Keratinocyte (primary cell): ENCODE measurements at regions not wholly inside any gene's neighbourhood (a gene's known extent, or its start where the extent isn't known, plus 50 kb on each side); places are given as distances from the start of the nearest gene placed in this dataset.

Experiments
- DNase-seq: peaks from one replicate; pipeline ENCODE4 v3.0.0-alpha.2; 2011; ENCODE audit warnings: low read depth, missing footprints, low spot score
- FAIRE-seq: peaks from 2 replicates; lab custom pipeline; 2011; peaks lifted over from hg19 to GRCh38; lab: Jason Lieb, UNC
- H2AFZ ChIP-seq: 2 replicates; pipeline ENCODE4 v1.6.0; 2012; ENCODE audit warnings: low read length, control low read depth, inconsistent platforms; ENCODE audit not compliant: control insufficient read depth
- H3K27ac ChIP-seq: 2 replicates; pipeline ENCODE4 v1.5.1; 2011; ENCODE audit warnings: low read length; ENCODE audit not compliant: control insufficient read depth, insufficient read depth
- H3K27me3 ChIP-seq: 3 replicates; pipeline ENCODE4 v1.6.0; 2011; ENCODE audit warnings: low read length; ENCODE audit not compliant: control insufficient read depth, insufficient read depth; ENCODE audit errors: extremely low read depth
- H3K36me3 ChIP-seq, 2 experiments: 2 replicates in 1 of 2; 3 replicates in 1 of 2; pipeline ENCODE4 v1.5.1; 2011; ENCODE audit warnings: low read length in 2 of 2, mild to moderate bottlenecking in 1 of 2; ENCODE audit not compliant: control insufficient read depth in 2 of 2, insufficient read depth in 2 of 2; ENCODE audit errors: extremely low read depth in 1 of 2
- H3K4me1 ChIP-seq: 3 replicates; pipeline ENCODE4 v1.5.1; 2011; ENCODE audit warnings: low read length; ENCODE audit not compliant: control insufficient read depth, insufficient read depth; ENCODE audit errors: extremely low read depth
- H3K4me2 ChIP-seq: 3 replicates; pipeline ENCODE4 v1.6.0; 2011; ENCODE audit warnings: low read depth, low read length; ENCODE audit not compliant: control insufficient read depth, insufficient read depth; ENCODE audit errors: extremely low read depth
- H3K4me3 ChIP-seq, 3 experiments: fragments of 200-600 bp in 1 of 3; sonication (generic) in 1 of 3; 2 replicates in 2 of 3; 3 replicates in 1 of 3; pipeline ENCODE4 v1.5.1; 2011 to 2016; ENCODE audit warnings: low read length in 3 of 3, mild to moderate bottlenecking in 3 of 3, control low read depth in 2 of 3, inconsistent platforms in 1 of 3, low read depth in 1 of 3, mixed read lengths in 1 of 3, mixed run types in 1 of 3, moderate library complexity in 1 of 3; ENCODE audit not compliant: control insufficient read depth in 2 of 3, insufficient read depth in 2 of 3; ENCODE audit errors: extremely low read depth in 1 of 3
- H3K79me2 ChIP-seq: 2 replicates; pipeline ENCODE4 v1.6.0; 2012; ENCODE audit warnings: low read length; ENCODE audit not compliant: control insufficient read depth, insufficient read depth
- H3K9ac ChIP-seq: 3 replicates; pipeline ENCODE4 v1.6.0; 2011; ENCODE audit warnings: low read length; ENCODE audit not compliant: control insufficient read depth, insufficient read depth; ENCODE audit errors: extremely low read depth
- H3K9me1 ChIP-seq: 3 replicates; pipeline ENCODE4 v1.6.0; 2011; ENCODE audit warnings: low read length; ENCODE audit not compliant: control insufficient read depth, insufficient read depth; ENCODE audit errors: extremely low read depth
- H3K9me3 ChIP-seq: 2 replicates; pipeline ENCODE4 v1.5.1; 2012; ENCODE audit warnings: low read depth, low read length; ENCODE audit not compliant: control insufficient read depth
- H4K20me1 ChIP-seq: 3 replicates; pipeline ENCODE4 v1.6.0; 2011; ENCODE audit warnings: low read length; ENCODE audit not compliant: control insufficient read depth, insufficient read depth; ENCODE audit errors: extremely low read depth
- CTCF ChIP-seq, 3 experiments: IDR thresholded peaks in 1 of 3; conservative IDR thresholded peaks in 1 of 3; optimal IDR thresholded peaks in 1 of 3; 2 replicates in 2 of 3; 3 replicates in 1 of 3; pipeline versions ENCODE3 to v1.5.1; 2011; ENCODE audit warnings: low read length in 3 of 3, mild to moderate bottlenecking in 3 of 3, moderate library complexity in 2 of 3, control low read depth in 1 of 3, inconsistent platforms in 1 of 3; ENCODE audit not compliant: insufficient read depth in 2 of 3; ENCODE audit errors: extremely low read depth in 1 of 3
- EZH2 ChIP-seq: IDR thresholded peaks from one replicate; pipeline ENCODE4 v1.6.1; 2012; ENCODE audit warnings: inconsistent platforms, mild to moderate bottlenecking, low read length, moderate library complexity
- dilution Hi-C: fragments of 300-500 bp; cut with MboI; formaldehyde crosslinking; loops from one replicate; pipeline ENCODE4 v1.7.0; 2020; ENCODE audit warnings: low sequenced_read_pairs; ENCODE audit not compliant: extremely low pct_ligation_motif_present

- H3K4me3 ChIP-seq, result no peak overlapping the region
- FAIRE-seq (no peak), DNase-seq (no peak)
- dilution Hi-C loops, result no loop called here
- no peak overlapping the region for H3K27ac ChIP-seq
- TF ChIP-seq EZH2, result no peak
- TF ChIP-seq CTCF (optimal IDR thresholded peaks at IDR 0.05 in 1 of 3, IDR thresholded peaks at IDR 0.05 in 1 of 3, conservative IDR thresholded peaks at IDR 0.05 in 1 of 3; ENCODE audit: extremely low read depth in 1 of 3, insufficient read depth in 2 of 3, low read length in 3 of 3), result no peak
- H3K9me1 ChIP-seq, result no peaks in the 10 kb centered on the region
- peaks cover 6% of the 10 kb centered on the region for H3K27me3 ChIP-seq
- H3K4me2 ChIP-seq, result no peak overlapping the region
- no peak overlapping the region for H3K9ac ChIP-seq
- no peaks in the 10 kb centered on the region for H3K79me2 ChIP-seq
- H4K20me1 ChIP-seq, result no peaks in the 10 kb centered on the region
- no peak overlapping the region for H2AFZ ChIP-seq
- no peaks in the 10 kb centered on the region for H3K36me3 ChIP-seq
- H3K9me3 ChIP-seq, result no peaks in the 10 kb centered on the region
- H3K4me1 ChIP-seq, result peaks cover 3% of the 10 kb centered on the region
Observed at GRCh38 chr11:119476038-119476437, 53.1 kb upstream of the THY1 start.

GRCh38 chr11:119474682-119475596 lies 52.0 kb upstream of the THY1 start:
- dilution Hi-C loops, result no loop called here
- peak; percentile 92 to 94 (median 94) for TF ChIP-seq CTCF (optimal IDR thresholded peaks at IDR 0.05 in 1 of 3, IDR thresholded peaks at IDR 0.05 in 1 of 3, conservative IDR thresholded peaks at IDR 0.05 in 1 of 3; ENCODE audit: extremely low read depth in 1 of 3, insufficient read depth in 2 of 3, low read length in 3 of 3)
- no peak for TF ChIP-seq EZH2
- DNase-seq (no peak), FAIRE-seq (peak; percentile 74)
- Histone ChIP-seq H3K27me3 (peaks cover 6% of the 10 kb centered on the region), H3K4me1 (peaks cover 10% of the 10 kb centered on the region), H3K4me3 (no peak overlapping the region), H3K9ac (no peak overlapping the region), H3K4me2 (no peak overlapping the region), H3K79me2 (no peaks in the 10 kb centered on the region), H3K9me3 (no peaks in the 10 kb centered on the region), H3K27ac (no peak overlapping the region), H2AFZ (no peak overlapping the region), H3K9me1 (no peaks in the 10 kb centered on the region), H4K20me1 (no peaks in the 10 kb centered on the region), H3K36me3 (no peaks in the 10 kb centered on the region)
